ENCODE measurements at regions not wholly inside any gene's neighbourhood (a gene's known extent, or its start where the extent isn't known, plus 50 kb on each side); places are given as distances from the start of the nearest gene placed in this dataset.
A peak's percentile ranks its signal among the peaks of the same experiment; 100 is the strongest.

GRCh38 chr6:40744835-40745234, 157.7 kb upstream of the LRFN2 start:
- Histone ChIP-seq H3K27ac (no peak overlapping the region), H3K4me3 (no peak overlapping the region), H3K36me3 (no peaks in the 10 kb centered on the region), H3K27me3 (no peaks in the 10 kb centered on the region), H3K4me1 (peaks cover 0 to 12% (median 2%) of the 10 kb centered on the region in 4 donors), H3K9me3 (no peaks in the 10 kb centered on the region)
- TF ChIP-seq POLR2A (IDR thresholded peaks at IDR 0.05) (no peak), POLR2AphosphoS5 (IDR thresholded peaks at IDR 0.05) (no peak), EP300 (IDR thresholded peaks at IDR 0.05) (no peak), CTCF (IDR thresholded peaks at IDR 0.05) (no peak)
- ATAC-seq (ENCODE audit: low FRiP score in 2 of 2), result peak in 1 of 2 donors; percentile 17
- DNase-seq, result peak in 1 of 2 donors; percentile 66
- 47 to 52% methylated on average over 4 of the region's 4 CpGs for WGBS, 2 donors

- H3K36me3 ChIP-seq, result no peaks in the 10 kb centered on the region
- H3K27ac ChIP-seq, result no peak overlapping the region
- no peaks in the 10 kb centered on the region for H3K9me3 ChIP-seq
- no peak overlapping the region for H3K4me3 ChIP-seq
- 85 to 87% methylated on average over 17 of the region's 17 CpGs for WGBS, 2 donors
- peaks cover 0 to 12% (median 2%) of the 10 kb centered on the region in 4 donors for H3K4me1 ChIP-seq
- ATAC-seq (ENCODE audit: low FRiP score in 2 of 2) (no peak), DNase-seq (peak in 1 of 2 donors; percentile 20)
- no peaks in the 10 kb centered on the region for H3K27me3 ChIP-seq
- TF ChIP-seq POLR2A (IDR thresholded peaks at IDR 0.05) (no peak), EP300 (IDR thresholded peaks at IDR 0.05) (no peak), CTCF (IDR thresholded peaks at IDR 0.05) (no peak), POLR2AphosphoS5 (IDR thresholded peaks at IDR 0.05) (no peak)
Observed at GRCh38 chr6:40743690-40744446, 156.7 kb upstream of the LRFN2 start.

GRCh38 chr6:40743226-40743625, 156.1 kb upstream of the LRFN2 start:
- WGBS, 2 donors, result 87 to 90% methylated on average over 4 of the region's 4 CpGs
- no peak for TF ChIP-seq CTCF (IDR thresholded peaks at IDR 0.05)
- TF ChIP-seq POLR2AphosphoS5 (IDR thresholded peaks at IDR 0.05), result no peak
- TF ChIP-seq POLR2A (IDR thresholded peaks at IDR 0.05), result no peak
- no peak for TF ChIP-seq EP300 (IDR thresholded peaks at IDR 0.05)

GRCh38 chr6:40740518-40740917, 153.4 kb upstream of the LRFN2 start:
- WGBS, 2 donors, result 78 to 85% methylated on average over 3 of the region's 3 CpGs
- H3K4me1 ChIP-seq, result peaks cover 0 to 12% (median 2%) of the 10 kb centered on the region in 4 donors
- no peak overlapping the region for H3K27ac ChIP-seq
- no peak for ATAC-seq (ENCODE audit: low FRiP score in 2 of 2)
- no peak for DNase-seq
- no peaks in the 10 kb centered on the region for H3K36me3 ChIP-seq
- TF ChIP-seq EP300 (IDR thresholded peaks at IDR 0.05) (no peak), CTCF (IDR thresholded peaks at IDR 0.05) (no peak), POLR2A (IDR thresholded peaks at IDR 0.05) (no peak), POLR2AphosphoS5 (IDR thresholded peaks at IDR 0.05) (no peak)
- H3K27me3 ChIP-seq, result no peaks in the 10 kb centered on the region
- H3K4me3 ChIP-seq, result no peak overlapping the region
- no peaks in the 10 kb centered on the region for H3K9me3 ChIP-seq

More at GRCh38 chr6:40743226-40743625, 156.1 kb upstream of the LRFN2 start:
- Histone ChIP-seq H3K4me1 (peaks cover 0 to 12% (median 2%) of the 10 kb centered on the region in 4 donors), H3K4me3 (no peak overlapping the region), H3K36me3 (no peaks in the 10 kb centered on the region), H3K9me3 (no peaks in the 10 kb centered on the region), H3K27me3 (no peaks in the 10 kb centered on the region), H3K27ac (no peak overlapping the region)
- no peak for ATAC-seq (ENCODE audit: low FRiP score in 2 of 2)
- no peak for DNase-seq
